Large intestine (tissue), 3 donors: ENCODE measurements at regions not wholly inside any gene's neighbourhood (a gene's known extent, or its start where the extent isn't known, plus 50 kb on each side); places are given as distances from the start of the nearest gene placed in this dataset.
A peak's percentile ranks its signal among the peaks of the same experiment; 100 is the strongest.

Experiments
- DNase-seq, 2 donors: peaks; one replicate each; pipeline versions ENCODE4 v3.0.0 to v3.0.0-alpha.2; 2013
- H3K27ac ChIP-seq: one replicate; pipeline ENCODE4 v1.5.1; 2013; ENCODE audit warnings: low read length
- H3K27me3 ChIP-seq: 2 replicates; pipeline ENCODE4 v1.6.1; 2013; ENCODE audit warnings: low read length; ENCODE audit not compliant: control insufficient read depth, insufficient read depth
- H3K36me3 ChIP-seq: 2 replicates; pipeline ENCODE4 v1.6.1; 2013; ENCODE audit warnings: low read length; ENCODE audit not compliant: control insufficient read depth, insufficient read depth
- H3K4me1 ChIP-seq: one replicate; pipeline ENCODE4 v1.6.1; 2013; ENCODE audit warnings: low read length; ENCODE audit not compliant: control insufficient read depth, insufficient read depth
- H3K4me3 ChIP-seq: one replicate; pipeline ENCODE4 v1.5.1; 2013; ENCODE audit warnings: low read length
- H3K9me3 ChIP-seq: one replicate; pipeline ENCODE4 v1.6.1; 2013; ENCODE audit warnings: mild to moderate bottlenecking, low read depth, low read length, moderate library complexity; ENCODE audit not compliant: control insufficient read depth
- WGBS: methylation state at CpG from one replicate; pipeline ENCODE4 v1.1.5; 2013; ENCODE audit warnings: low lambda C conversion rate; ENCODE audit not compliant: insufficient coverage; 5-methylcytosine and 5-hydroxymethylcytosine counted together

DNA sequence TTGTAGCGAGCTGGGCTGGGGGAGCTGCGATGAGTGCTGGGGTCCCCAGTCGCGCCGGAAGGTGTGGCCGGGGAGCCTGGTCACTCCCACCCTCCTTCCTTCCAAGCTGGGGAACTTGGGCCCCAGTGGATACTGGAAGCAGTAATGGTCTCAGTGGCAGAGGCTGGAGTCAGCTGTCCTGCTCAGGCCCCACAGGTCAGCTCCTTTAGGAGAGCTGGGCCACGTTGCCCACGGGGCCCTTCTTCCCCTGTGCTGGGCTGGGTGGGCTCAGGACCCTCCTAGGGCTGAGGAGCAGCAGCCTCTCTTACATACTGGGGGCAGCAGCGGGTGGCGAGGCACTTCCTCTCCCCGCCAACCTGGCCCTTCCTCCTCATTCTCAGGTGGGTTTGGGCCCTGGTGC lies 200.6 kb upstream of the MKI67 start:
- Histone ChIP-seq H3K4me1 (no peaks in the 10 kb centered on the region), H3K27ac (no peak overlapping the region), H3K4me3 (no peak overlapping the region), H3K36me3 (no peaks in the 10 kb centered on the region), H3K9me3 (peaks cover 3% of the 10 kb centered on the region), H3K27me3 (no peaks in the 10 kb centered on the region)
- WGBS = no CpG with 5 or more reads among the region's 11 CpGs
- DNase-seq = no peak

DNA sequence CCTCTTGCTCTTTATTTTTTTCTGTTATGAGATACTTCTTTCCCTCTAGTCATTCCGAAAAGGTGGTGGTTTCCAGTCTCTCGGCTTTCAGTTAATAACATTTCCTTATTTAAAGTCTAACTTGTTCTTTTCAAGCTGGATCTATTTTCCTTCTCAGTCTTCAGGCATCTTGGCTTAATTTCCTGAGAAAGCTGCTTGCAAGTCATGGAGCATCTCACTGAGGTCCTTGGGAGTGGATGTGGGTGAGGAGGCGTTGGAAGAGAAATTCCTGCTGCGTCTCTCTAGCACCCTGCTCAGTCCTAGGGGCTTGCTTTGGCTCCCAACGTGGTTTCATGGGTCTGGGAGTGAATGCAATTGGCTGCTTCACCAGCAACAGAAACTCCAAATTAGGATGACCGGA lies 210.2 kb upstream of the MKI67 start:
- DNase-seq = no peak
- WGBS = 76% methylated on average over 2 of the region's 6 CpGs
- Histone ChIP-seq H3K27me3 (no peaks in the 10 kb centered on the region), H3K4me3 (no peak overlapping the region), H3K36me3 (no peaks in the 10 kb centered on the region), H3K27ac (no peak overlapping the region), H3K9me3 (no peaks in the 10 kb centered on the region), H3K4me1 (no peaks in the 10 kb centered on the region)

- WGBS = 60% methylated on average over 1 of the region's 7 CpGs
- Histone ChIP-seq H3K27ac (no peak overlapping the region), H3K4me1 (no peaks in the 10 kb centered on the region), H3K27me3 (peaks cover 3% of the 10 kb centered on the region), H3K4me3 (no peak overlapping the region), H3K9me3 (no peaks in the 10 kb centered on the region), H3K36me3 (no peaks in the 10 kb centered on the region)
- DNase-seq = peak; percentile 10 to 23
Measured at GRCh38 chr10:128337860-128338378, 211.7 kb upstream of the MKI67 start.

GRCh38 chr10:128338951-128339350 lies 212.7 kb upstream of the MKI67 start:
- Histone ChIP-seq H3K9me3 (no peaks in the 10 kb centered on the region), H3K27me3 (peaks cover 3% of the 10 kb centered on the region), H3K4me3 (no peak overlapping the region), H3K27ac (no peak overlapping the region), H3K36me3 (no peaks in the 10 kb centered on the region), H3K4me1 (no peaks in the 10 kb centered on the region)
- WGBS = 80% methylated on average over 2 of the region's 3 CpGs
- no peak for DNase-seq

- Histone ChIP-seq H3K27ac (no peak overlapping the region), H3K36me3 (no peaks in the 10 kb centered on the region), H3K27me3 (peaks cover 3% of the 10 kb centered on the region), H3K4me3 (no peak overlapping the region), H3K4me1 (no peaks in the 10 kb centered on the region), H3K9me3 (no peaks in the 10 kb centered on the region)
- no peak for DNase-seq
- WGBS = no CpG with 5 or more reads among the region's 4 CpGs
Measured at GRCh38 chr10:128339753-128340152, 213.5 kb upstream of the MKI67 start.

DNA sequence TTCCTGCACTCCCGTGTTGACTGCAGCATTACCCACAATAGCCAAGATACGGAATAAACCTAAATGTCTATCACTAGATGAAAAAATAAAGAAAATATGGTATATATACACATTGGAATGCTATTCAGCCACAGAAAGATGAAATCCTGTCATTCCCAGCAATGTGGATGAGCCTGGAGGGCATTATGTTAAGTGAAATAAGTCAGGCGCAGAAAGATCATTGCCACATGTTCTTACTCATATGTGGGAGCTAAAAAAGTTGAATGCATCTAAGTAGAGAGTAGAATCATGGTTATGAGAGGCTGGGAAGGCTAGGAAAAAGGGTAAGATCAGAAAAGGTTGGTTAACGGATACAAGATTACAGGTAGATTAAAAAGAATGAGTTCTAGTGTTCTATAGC lies 219.1 kb upstream of the MKI67 start:
- Histone ChIP-seq H3K4me3 (no peak overlapping the region), H3K27me3 (peaks cover 3% of the 10 kb centered on the region), H3K4me1 (no peaks in the 10 kb centered on the region), H3K27ac (no peak overlapping the region), H3K36me3 (no peaks in the 10 kb centered on the region), H3K9me3 (no peaks in the 10 kb centered on the region)
- no peak for DNase-seq
- 14% methylated on average over 1 of the region's 4 CpGs for WGBS

DNA sequence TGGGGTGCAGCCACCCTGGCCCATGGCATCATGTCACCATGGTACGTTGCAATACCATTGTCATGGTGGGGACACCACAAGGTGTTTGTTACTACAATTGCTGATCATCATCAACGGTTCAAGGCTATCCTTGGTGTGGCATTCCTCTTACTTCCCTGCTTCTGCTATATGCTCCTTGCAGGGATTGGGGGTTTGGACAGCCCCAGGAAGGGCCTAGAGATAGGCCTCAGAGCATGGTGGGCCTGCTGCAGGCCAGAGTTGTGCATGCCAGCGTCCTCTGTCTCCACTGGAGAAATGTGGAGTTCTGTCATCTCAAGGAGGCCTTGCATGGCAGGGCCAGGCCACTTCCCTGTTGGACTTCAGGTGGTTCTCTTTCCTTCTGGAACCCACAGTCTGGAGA lies 234.6 kb upstream of the MKI67 start:
- no peaks in the 10 kb centered on the region for H3K27me3 ChIP-seq
- H3K9me3 ChIP-seq = no peaks in the 10 kb centered on the region
- H3K4me3 ChIP-seq = no peak overlapping the region
- H3K27ac ChIP-seq = no peak overlapping the region
- no peaks in the 10 kb centered on the region for H3K4me1 ChIP-seq
- H3K36me3 ChIP-seq = no peaks in the 10 kb centered on the region
- DNase-seq = no peak
- no CpG with 5 or more reads among the region's 3 CpGs for WGBS

- H3K9me3 ChIP-seq = no peaks in the 10 kb centered on the region
- no peak overlapping the region for H3K27ac ChIP-seq
- H3K36me3 ChIP-seq = no peaks in the 10 kb centered on the region
- no CpG with 5 or more reads among the region's 7 CpGs for WGBS
- H3K27me3 ChIP-seq = no peaks in the 10 kb centered on the region
- H3K4me3 ChIP-seq = no peak overlapping the region
- DNase-seq = no peak
- H3K4me1 ChIP-seq = no peaks in the 10 kb centered on the region
Measured at GRCh38 chr10:128361487-128361886, 235.3 kb upstream of the MKI67 start.

GRCh38 chr10:128362514-128362913 lies 236.3 kb upstream of the MKI67 start:
- no CpG with 5 or more reads among the region's 4 CpGs for WGBS
- H3K4me3 ChIP-seq = no peak overlapping the region
- no peak overlapping the region for H3K27ac ChIP-seq
- H3K9me3 ChIP-seq = no peaks in the 10 kb centered on the region
- no peaks in the 10 kb centered on the region for H3K27me3 ChIP-seq
- no peak for DNase-seq
- no peaks in the 10 kb centered on the region for H3K36me3 ChIP-seq
- H3K4me1 ChIP-seq = no peaks in the 10 kb centered on the region

GRCh38 chr10:128364631-128365030 lies 238.4 kb upstream of the MKI67 start:
- Histone ChIP-seq H3K4me3 (no peak overlapping the region), H3K4me1 (no peaks in the 10 kb centered on the region), H3K9me3 (no peaks in the 10 kb centered on the region), H3K27me3 (no peaks in the 10 kb centered on the region), H3K27ac (no peak overlapping the region), H3K36me3 (no peaks in the 10 kb centered on the region)
- no peak for DNase-seq
- WGBS = no CpG with 5 or more reads among the region's 3 CpGs

DNA sequence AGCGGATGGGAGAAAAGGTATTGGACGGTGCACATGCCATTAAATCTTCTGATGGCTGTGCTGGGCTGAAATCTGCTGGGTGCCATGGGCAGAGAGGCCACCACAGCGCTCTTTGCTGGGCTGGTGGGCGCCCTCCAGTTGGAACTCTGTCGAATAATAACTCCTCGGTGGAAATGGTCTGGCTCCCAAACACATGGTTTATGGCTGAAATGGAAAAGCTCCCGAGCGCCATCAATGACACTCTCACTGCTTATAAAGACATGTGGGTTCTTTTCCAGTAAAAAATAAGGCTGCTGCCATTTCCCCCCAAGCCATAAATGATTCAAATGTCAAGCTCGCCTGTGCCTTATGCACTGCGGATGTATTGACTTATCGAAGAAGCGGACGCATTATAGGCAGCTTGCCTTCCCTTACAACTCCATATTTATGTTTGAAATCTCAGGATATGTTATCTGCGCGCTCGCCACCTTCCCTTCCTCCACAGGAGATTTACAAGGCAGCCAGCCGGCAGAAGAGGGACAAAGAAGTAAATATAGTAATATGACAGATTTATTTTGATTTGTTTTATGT lies 239.0 kb upstream of the MKI67 start:
- Histone ChIP-seq H3K4me3 (no peak overlapping the region), H3K27ac (no peak overlapping the region), H3K4me1 (no peaks in the 10 kb centered on the region), H3K36me3 (no peaks in the 10 kb centered on the region), H3K27me3 (no peaks in the 10 kb centered on the region), H3K9me3 (no peaks in the 10 kb centered on the region)
- WGBS = no CpG with 5 or more reads among the region's 17 CpGs
- DNase-seq = no peak
